Chondrocyte (in vitro differentiated cells): ENCODE measurements at regions not wholly inside any gene's neighbourhood (a gene's known extent, or its start where the extent isn't known, plus 50 kb on each side); places are given as distances from the start of the nearest gene placed in this dataset.
A peak's percentile ranks its signal among the peaks of the same experiment; 100 is the strongest.

ENCODE experiments used
- DNase-seq: peaks from one replicate; pipeline ENCODE4 v3.0.0; 2021; ENCODE audit warnings: mixed read lengths, low spot score
- H3K27ac Mint-ChIP-seq: one replicate; pipeline ENCODE4 v1.8.0; 2021; ENCODE audit warnings: mild to moderate bottlenecking, moderate library complexity, mixed read lengths; ENCODE audit not compliant: unreplicated experiment
- H3K27me3 Mint-ChIP-seq: 2 replicates; pipeline ENCODE4 v1.8.0; 2021; ENCODE audit warnings: low read depth, mixed read lengths
- H3K36me3 Mint-ChIP-seq: 2 replicates; pipeline ENCODE4 v1.8.0; 2021; ENCODE audit warnings: low read depth, mixed read lengths
- H3K4me1 Mint-ChIP-seq: 2 replicates; pipeline ENCODE4 v1.8.0; 2021; ENCODE audit warnings: low read depth, mild to moderate bottlenecking, mixed read lengths
- H3K4me3 Mint-ChIP-seq: one replicate; pipeline ENCODE4 v1.8.0; 2021; ENCODE audit warnings: mild to moderate bottlenecking, moderate library complexity, mixed read lengths; ENCODE audit not compliant: unreplicated experiment
- H3K9me3 Mint-ChIP-seq: 2 replicates; pipeline ENCODE4 v1.8.0; 2021; ENCODE audit warnings: low read depth, mixed read lengths
- CTCF ChIP-seq: fragments of 200-600 bp; sonication (generic); IDR thresholded peaks from 2 replicates; pipeline ENCODE4 v1.5.0; 2021; ENCODE audit warnings: antibody characterized with exemption, mild to moderate bottlenecking, moderate library complexity

DNA sequence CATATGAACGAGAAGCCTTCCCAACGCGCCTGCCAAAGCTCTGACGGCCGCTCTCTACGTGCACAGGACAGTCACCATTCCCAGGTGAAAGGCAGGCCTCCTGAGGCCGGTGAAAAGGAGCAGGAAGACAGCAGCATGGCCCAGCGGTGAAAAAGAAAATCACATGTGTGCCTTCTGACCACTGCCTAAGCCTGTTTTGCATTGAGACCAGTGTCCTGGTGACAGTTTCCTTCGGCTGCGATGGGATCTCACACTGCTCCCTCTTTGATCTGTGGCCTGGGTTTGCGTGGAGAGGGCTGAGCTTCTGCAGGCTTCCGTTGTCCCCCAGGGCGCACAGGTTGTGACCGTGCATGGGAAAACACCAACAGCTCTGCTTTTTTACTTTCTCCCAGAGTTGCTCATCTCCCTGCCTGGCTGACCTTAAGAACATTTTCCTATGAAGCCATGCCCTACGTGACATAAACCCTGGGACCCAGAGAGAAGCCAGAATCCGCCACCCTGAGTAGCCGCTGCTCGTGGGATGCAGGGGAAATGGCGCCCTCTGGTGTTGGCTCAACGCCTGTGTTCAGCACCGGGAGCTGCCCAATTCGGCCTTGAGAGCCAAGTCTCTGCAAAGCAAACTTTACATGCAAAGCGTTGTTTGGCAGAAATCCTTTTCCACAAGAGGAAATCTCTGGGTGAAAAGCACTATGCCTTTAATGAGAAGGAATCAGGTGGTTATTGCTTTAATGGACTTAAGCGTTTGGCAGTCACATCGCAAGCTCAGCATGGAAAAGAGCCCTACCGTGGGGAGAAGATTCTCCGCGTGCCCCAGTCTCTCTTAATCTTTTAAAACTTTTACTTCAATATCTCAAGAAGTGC, 112.2 kb upstream of the GPR12 start:
- H3K27ac Mint-ChIP-seq = no peak overlapping the region
- TF ChIP-seq CTCF = peak; percentile 81
- no peak for DNase-seq
- peaks cover 9% of the 10 kb centered on the region for H3K9me3 Mint-ChIP-seq
- H3K36me3 Mint-ChIP-seq = peaks cover 1% of the 10 kb centered on the region
- no peak overlapping the region for H3K4me3 Mint-ChIP-seq
- H3K27me3 Mint-ChIP-seq = peaks cover 4% of the 10 kb centered on the region
- no peaks in the 10 kb centered on the region for H3K4me1 Mint-ChIP-seq

GRCh38 chr13:26867451-26868091, 107.0 kb upstream of the GPR12 start:
- Mint-ChIP-seq H3K4me3 (no peak overlapping the region), H3K36me3 (no peaks in the 10 kb centered on the region), H3K9me3 (no peaks in the 10 kb centered on the region), H3K27me3 (peaks cover 3% of the 10 kb centered on the region), H3K27ac (no peak overlapping the region), H3K4me1 (no peaks in the 10 kb centered on the region)
- DNase-seq = no peak
- TF ChIP-seq CTCF = no peak

GRCh38 chr13:26864576-26864975, 104.0 kb upstream of the GPR12 start:
- peaks cover 3% of the 10 kb centered on the region for H3K27me3 Mint-ChIP-seq
- H3K27ac Mint-ChIP-seq = no peak overlapping the region

GRCh38 chr13:26861941-26862340, 101.4 kb upstream of the GPR12 start:
- no peak for TF ChIP-seq CTCF
- no peak for DNase-seq
- Mint-ChIP-seq H3K4me1 (no peaks in the 10 kb centered on the region), H3K36me3 (no peaks in the 10 kb centered on the region), H3K27me3 (peaks cover 7% of the 10 kb centered on the region), H3K9me3 (no peaks in the 10 kb centered on the region), H3K4me3 (no peak overlapping the region), H3K27ac (no peak overlapping the region)

More at GRCh38 chr13:26864576-26864975, 104.0 kb upstream of the GPR12 start:
- Mint-ChIP-seq H3K4me3 (no peak overlapping the region), H3K36me3 (no peaks in the 10 kb centered on the region), H3K9me3 (no peaks in the 10 kb centered on the region), H3K4me1 (no peaks in the 10 kb centered on the region)
- no peak for TF ChIP-seq CTCF
- no peak for DNase-seq

- no peaks in the 10 kb centered on the region for H3K9me3 Mint-ChIP-seq
- H3K4me3 Mint-ChIP-seq = no peak overlapping the region
- peaks cover 28% of the 10 kb centered on the region for H3K27me3 Mint-ChIP-seq
- no peaks in the 10 kb centered on the region for H3K36me3 Mint-ChIP-seq
- H3K27ac Mint-ChIP-seq = no peak overlapping the region
- no peaks in the 10 kb centered on the region for H3K4me1 Mint-ChIP-seq
- DNase-seq = no peak
- no peak for TF ChIP-seq CTCF
Observed at GRCh38 chr13:26855921-26856320, 95.3 kb upstream of the GPR12 start.
